ENCODE measurements at regions not wholly inside any gene's neighbourhood (a gene's known extent, or its start where the extent isn't known, plus 50 kb on each side); places are given as distances from the start of the nearest gene placed in this dataset.

- no peak overlapping the region for H3K4me2 ChIP-seq (ENCODE audit: low read depth, low read length, poor library complexity, severe bottlenecking)
- H3K4me3 ChIP-seq (ENCODE audit: insufficient read depth, low read length, poor library complexity, severe bottlenecking), result no peak overlapping the region
- no peaks in the 10 kb centered on the region for H3K27me3 ChIP-seq (ENCODE audit: low read length)
- H4K20me1 ChIP-seq (ENCODE audit: low read depth, low read length), result no peaks in the 10 kb centered on the region
- H3K9me2 ChIP-seq (replicated peaks; ENCODE audit: insufficient read depth, low read length), result no peaks in the 10 kb centered on the region
- H3F3A ChIP-seq (ENCODE audit: insufficient read depth), result no peaks in the 10 kb centered on the region
- no peak overlapping the region for H3K27ac ChIP-seq (ENCODE audit: low read depth, low read length)
- no peaks in the 10 kb centered on the region for H3K36me3 ChIP-seq (ENCODE audit: low read length)
- H3K9ac ChIP-seq (ENCODE audit: low read length), result no peak overlapping the region
- H2AFZ ChIP-seq (ENCODE audit: low read depth, low read length, severe bottlenecking), result no peak overlapping the region
- H3K79me2 ChIP-seq (ENCODE audit: insufficient read depth, low read length), result no peaks in the 10 kb centered on the region
- TF ChIP-seq EZH2phosphoT487 (conservative IDR thresholded peaks at IDR 0.05; ENCODE audit: low read length), result no peak
- TF ChIP-seq CTCF (IDR thresholded peaks at IDR 0.05; ENCODE audit: insufficient read depth, low read length, poor library complexity, severe bottlenecking), result no peak
- H3K9me3 ChIP-seq (ENCODE audit: insufficient read depth, low read length), result no peaks in the 10 kb centered on the region
These were observed 187.7 kb downstream of the SOD2 start for GRCh38 chr6:159505140-159505922.

GRCh38 chr6:159501558-159501957 lies 191.5 kb downstream of the SOD2 start:
- Histone ChIP-seq H3K36me3 (ENCODE audit: low read length) (peaks cover 11% of the 10 kb centered on the region), H3K27me3 (ENCODE audit: low read length) (no peaks in the 10 kb centered on the region), H3K4me2 (ENCODE audit: low read depth, low read length, poor library complexity, severe bottlenecking) (no peak overlapping the region), H3K4me3 (ENCODE audit: insufficient read depth, low read length, poor library complexity, severe bottlenecking) (no peak overlapping the region), H3K27ac (ENCODE audit: low read depth, low read length) (no peak overlapping the region), H2AFZ (ENCODE audit: low read depth, low read length, severe bottlenecking) (no peak overlapping the region), H3K9me2 (replicated peaks; ENCODE audit: insufficient read depth, low read length) (no peaks in the 10 kb centered on the region), H3K79me2 (ENCODE audit: insufficient read depth, low read length) (no peaks in the 10 kb centered on the region), H3K9me3 (ENCODE audit: insufficient read depth, low read length) (peaks cover 10% of the 10 kb centered on the region), H4K20me1 (ENCODE audit: low read depth, low read length) (no peaks in the 10 kb centered on the region), H3K9ac (ENCODE audit: low read length) (no peak overlapping the region), H3F3A (ENCODE audit: insufficient read depth) (no peaks in the 10 kb centered on the region)
- no peak for TF ChIP-seq EZH2phosphoT487 (conservative IDR thresholded peaks at IDR 0.05; ENCODE audit: low read length)
- no peak for TF ChIP-seq CTCF (IDR thresholded peaks at IDR 0.05; ENCODE audit: insufficient read depth, low read length, poor library complexity, severe bottlenecking)

GRCh38 chr6:159499034-159499433 lies 194.0 kb downstream of the SOD2 start:
- no peaks in the 10 kb centered on the region for H4K20me1 ChIP-seq (ENCODE audit: low read depth, low read length)
- H2AFZ ChIP-seq (ENCODE audit: low read depth, low read length, severe bottlenecking), result no peak overlapping the region
- peaks cover 10% of the 10 kb centered on the region for H3K9me3 ChIP-seq (ENCODE audit: insufficient read depth, low read length)
- no peak overlapping the region for H3K4me3 ChIP-seq (ENCODE audit: insufficient read depth, low read length, poor library complexity, severe bottlenecking)
- H3K27me3 ChIP-seq (ENCODE audit: low read length), result no peaks in the 10 kb centered on the region
- H3K4me2 ChIP-seq (ENCODE audit: low read depth, low read length, poor library complexity, severe bottlenecking), result no peak overlapping the region
- no peak overlapping the region for H3K9ac ChIP-seq (ENCODE audit: low read length)
- H3K36me3 ChIP-seq (ENCODE audit: low read length), result peaks cover 11% of the 10 kb centered on the region
- no peaks in the 10 kb centered on the region for H3K9me2 ChIP-seq (replicated peaks; ENCODE audit: insufficient read depth, low read length)
- H3F3A ChIP-seq (ENCODE audit: insufficient read depth), result no peaks in the 10 kb centered on the region
- no peak overlapping the region for H3K27ac ChIP-seq (ENCODE audit: low read depth, low read length)
- TF ChIP-seq EZH2phosphoT487 (conservative IDR thresholded peaks at IDR 0.05; ENCODE audit: low read length) (no peak), CTCF (IDR thresholded peaks at IDR 0.05; ENCODE audit: insufficient read depth, low read length, poor library complexity, severe bottlenecking) (no peak)
- no peaks in the 10 kb centered on the region for H3K79me2 ChIP-seq (ENCODE audit: insufficient read depth, low read length)

Measured in SU-DHL-6 (cell line).